GM12874 (cell line): ENCODE measurements at regions not wholly inside any gene's neighbourhood (a gene's known extent, or its start where the extent isn't known, plus 50 kb on each side); places are given as distances from the start of the nearest gene placed in this dataset.

Experiments used
- CTCF ChIP-seq: IDR thresholded peaks from 2 replicates; pipeline ENCODE4 v1.5.1; 2011; ENCODE audit warnings: low read depth, mild to moderate bottlenecking, control low read depth, low read length, moderate library complexity; ENCODE audit not compliant: insufficient read depth

- TF ChIP-seq CTCF: no peak
Observed at GRCh38 chr17:68662037-68662432, 60.9 kb upstream of the FAM20A start.

- TF ChIP-seq CTCF: no peak
Observed at GRCh38 chr17:68661265-68662036, 60.3 kb upstream of the FAM20A start.

- TF ChIP-seq CTCF: no peak
Observed at GRCh38 chr17:68660302-68660701, 59.1 kb upstream of the FAM20A start.

GRCh38 chr17:68658999-68659780, 58.0 kb upstream of the FAM20A start:
- no peak for TF ChIP-seq CTCF

- no peak for TF ChIP-seq CTCF
Observed at GRCh38 chr17:68657576-68657975, 56.4 kb upstream of the FAM20A start.

- TF ChIP-seq CTCF: no peak
Observed at GRCh38 chr17:68657166-68657565, 56.0 kb upstream of the FAM20A start.

GRCh38 chr17:68656666-68657065, 55.5 kb upstream of the FAM20A start:
- no peak for TF ChIP-seq CTCF
